Activated naive CD8-positive, alpha-beta T cell treated with anti-CD3 and anti-CD28 coated beads, Interleukin-2, amount 50 U/mL, for 24 hours (primary cell): ENCODE measurements at regions not wholly inside any gene's neighbourhood (a gene's known extent, or its start where the extent isn't known, plus 50 kb on each side); places are given as distances from the start of the nearest gene placed in this dataset.

Experiments
- ATAC-seq: fragments of 150-1000 bp; cut with Tn5 transposase; one replicate; pipeline ENCODE4 v1.10.0; 2021
- DNase-seq: peaks from one replicate; pipeline ENCODE4 v3.0.0; 2021
- H3K27ac Mint-ChIP-seq: one replicate; pipeline ENCODE4 v1.8.0; 2021; ENCODE audit warnings: mild to moderate bottlenecking, mixed read lengths
- H3K27me3 Mint-ChIP-seq: one replicate; pipeline ENCODE4 v1.8.0; 2021; ENCODE audit warnings: mixed read lengths
- H3K36me3 Mint-ChIP-seq: one replicate; pipeline ENCODE4 v1.8.0; 2021; ENCODE audit warnings: low read depth, mixed read lengths
- H3K4me1 Mint-ChIP-seq: one replicate; pipeline ENCODE4 v1.8.0; 2021; ENCODE audit warnings: mixed read lengths
- H3K4me3 Mint-ChIP-seq: one replicate; pipeline ENCODE4 v1.8.0; 2021; ENCODE audit warnings: mild to moderate bottlenecking, moderate library complexity, mixed read lengths
- H3K9me3 Mint-ChIP-seq: one replicate; pipeline ENCODE4 v1.8.0; 2021; ENCODE audit warnings: mixed read lengths

- ATAC-seq = no peak
- Mint-ChIP-seq H3K9me3 (no peaks in the 10 kb centered on the region), H3K27me3 (peaks cover 2% of the 10 kb centered on the region), H3K36me3 (no peaks in the 10 kb centered on the region), H3K4me3 (no peak overlapping the region), H3K4me1 (no peaks in the 10 kb centered on the region), H3K27ac (no peak overlapping the region)
- no peak for DNase-seq
Measured at GRCh38 chr16:79716645-79717332, 116.3 kb upstream of the MAF start.

- Mint-ChIP-seq H3K4me1 (no peaks in the 10 kb centered on the region), H3K9me3 (no peaks in the 10 kb centered on the region), H3K27me3 (peaks cover 2% of the 10 kb centered on the region), H3K4me3 (no peak overlapping the region), H3K27ac (no peak overlapping the region), H3K36me3 (no peaks in the 10 kb centered on the region)
- no peak for ATAC-seq
- no peak for DNase-seq
Measured at GRCh38 chr16:79715061-79715460, 114.5 kb upstream of the MAF start.

GRCh38 chr16:79714440-79714839 is 113.9 kb upstream of the MAF start:
- Mint-ChIP-seq H3K36me3 (no peaks in the 10 kb centered on the region), H3K27me3 (peaks cover 2% of the 10 kb centered on the region), H3K27ac (no peak overlapping the region), H3K4me1 (no peaks in the 10 kb centered on the region), H3K4me3 (no peak overlapping the region), H3K9me3 (no peaks in the 10 kb centered on the region)
- no peak for ATAC-seq
- no peak for DNase-seq

- Mint-ChIP-seq H3K4me3 (no peak overlapping the region), H3K27me3 (peaks cover 2% of the 10 kb centered on the region), H3K27ac (no peak overlapping the region), H3K9me3 (no peaks in the 10 kb centered on the region), H3K36me3 (no peaks in the 10 kb centered on the region), H3K4me1 (no peaks in the 10 kb centered on the region)
- ATAC-seq = peak; percentile 15
- no peak for DNase-seq
Measured at GRCh38 chr16:79713609-79714309, 113.2 kb upstream of the MAF start.

GRCh38 chr16:79712276-79712675 is 111.7 kb upstream of the MAF start:
- Mint-ChIP-seq H3K4me3 (no peak overlapping the region), H3K27ac (no peak overlapping the region), H3K9me3 (no peaks in the 10 kb centered on the region), H3K4me1 (no peaks in the 10 kb centered on the region), H3K36me3 (no peaks in the 10 kb centered on the region), H3K27me3 (peaks cover 2% of the 10 kb centered on the region)
- DNase-seq (no peak), ATAC-seq (no peak)

- no peaks in the 10 kb centered on the region for H3K4me1 Mint-ChIP-seq
- H3K36me3 Mint-ChIP-seq = no peaks in the 10 kb centered on the region
- ATAC-seq (no peak), DNase-seq (no peak)
- no peaks in the 10 kb centered on the region for H3K9me3 Mint-ChIP-seq
- H3K4me3 Mint-ChIP-seq = no peak overlapping the region
- no peak overlapping the region for H3K27ac Mint-ChIP-seq
- H3K27me3 Mint-ChIP-seq = no peaks in the 10 kb centered on the region
Measured at GRCh38 chr16:79707876-79708275, 107.3 kb upstream of the MAF start.

GRCh38 chr16:79703066-79703465 is 102.5 kb upstream of the MAF start:
- Mint-ChIP-seq H3K36me3 (no peaks in the 10 kb centered on the region), H3K9me3 (no peaks in the 10 kb centered on the region), H3K27me3 (peaks cover 2% of the 10 kb centered on the region), H3K4me1 (no peaks in the 10 kb centered on the region), H3K4me3 (no peak overlapping the region), H3K27ac (no peak overlapping the region)
- DNase-seq (no peak), ATAC-seq (no peak)

- Mint-ChIP-seq H3K4me3 (no peak overlapping the region), H3K4me1 (no peaks in the 10 kb centered on the region), H3K36me3 (no peaks in the 10 kb centered on the region), H3K27me3 (peaks cover 2% of the 10 kb centered on the region), H3K27ac (no peak overlapping the region), H3K9me3 (peaks cover 7% of the 10 kb centered on the region)
- DNase-seq = no peak
- ATAC-seq = no peak
Measured at GRCh38 chr16:79698341-79698753, 97.8 kb upstream of the MAF start.

- ATAC-seq (no peak), DNase-seq (no peak)
- no peaks in the 10 kb centered on the region for H3K4me1 Mint-ChIP-seq
- peaks cover 2% of the 10 kb centered on the region for H3K27me3 Mint-ChIP-seq
- H3K4me3 Mint-ChIP-seq = no peak overlapping the region
- H3K36me3 Mint-ChIP-seq = no peaks in the 10 kb centered on the region
- H3K9me3 Mint-ChIP-seq = peaks cover 10% of the 10 kb centered on the region
- no peak overlapping the region for H3K27ac Mint-ChIP-seq
Measured at GRCh38 chr16:79697562-79698112, 97.1 kb upstream of the MAF start.

- peaks cover 10% of the 10 kb centered on the region for H3K9me3 Mint-ChIP-seq
- H3K27me3 Mint-ChIP-seq = peaks cover 2% of the 10 kb centered on the region
- DNase-seq (no peak), ATAC-seq (no peak)
- no peaks in the 10 kb centered on the region for H3K36me3 Mint-ChIP-seq
- no peak overlapping the region for H3K27ac Mint-ChIP-seq
- H3K4me1 Mint-ChIP-seq = no peaks in the 10 kb centered on the region
- H3K4me3 Mint-ChIP-seq = no peak overlapping the region
Measured at GRCh38 chr16:79691007-79691406, 90.5 kb upstream of the MAF start.

GRCh38 chr16:79690159-79690558 is 89.6 kb upstream of the MAF start:
- Mint-ChIP-seq H3K27ac (no peak overlapping the region), H3K36me3 (no peaks in the 10 kb centered on the region), H3K4me1 (no peaks in the 10 kb centered on the region), H3K4me3 (no peak overlapping the region), H3K27me3 (peaks cover 4% of the 10 kb centered on the region), H3K9me3 (peaks cover 10% of the 10 kb centered on the region)
- ATAC-seq (no peak), DNase-seq (no peak)

- no peak overlapping the region for H3K27ac Mint-ChIP-seq
- no peaks in the 10 kb centered on the region for H3K36me3 Mint-ChIP-seq
- H3K27me3 Mint-ChIP-seq = peaks cover 4% of the 10 kb centered on the region
- no peak for DNase-seq
- ATAC-seq = no peak
- no peak overlapping the region for H3K4me3 Mint-ChIP-seq
- no peaks in the 10 kb centered on the region for H3K9me3 Mint-ChIP-seq
- H3K4me1 Mint-ChIP-seq = no peaks in the 10 kb centered on the region
Measured at GRCh38 chr16:79687249-79688130, 87.0 kb upstream of the MAF start.

GRCh38 chr16:79685871-79686270 is 85.3 kb upstream of the MAF start:
- Mint-ChIP-seq H3K9me3 (no peaks in the 10 kb centered on the region), H3K4me3 (no peak overlapping the region), H3K4me1 (no peaks in the 10 kb centered on the region), H3K27me3 (peaks cover 4% of the 10 kb centered on the region), H3K36me3 (no peaks in the 10 kb centered on the region), H3K27ac (no peak overlapping the region)
- DNase-seq = no peak
- no peak for ATAC-seq

- ATAC-seq (no peak), DNase-seq (no peak)
- no peaks in the 10 kb centered on the region for H3K36me3 Mint-ChIP-seq
- H3K27ac Mint-ChIP-seq = no peak overlapping the region
- no peaks in the 10 kb centered on the region for H3K9me3 Mint-ChIP-seq
- peaks cover 2% of the 10 kb centered on the region for H3K27me3 Mint-ChIP-seq
- no peaks in the 10 kb centered on the region for H3K4me1 Mint-ChIP-seq
- no peak overlapping the region for H3K4me3 Mint-ChIP-seq
Measured at GRCh38 chr16:79679334-79679733, 78.8 kb upstream of the MAF start.
